ENCODE measurements at regions not wholly inside any gene's neighbourhood (a gene's known extent, or its start where the extent isn't known, plus 50 kb on each side); places are given as distances from the start of the nearest gene placed in this dataset.
"Not testable (repeated sequence)": the region's sequence is repeated elsewhere in the genome, so short reads cannot be mapped to it uniquely, and the experiment has no call there.

GRCh38 chr4:71211748-71212147, 127.1 kb upstream of the SLC4A4 start:
- DNase-seq = no peak

DNA sequence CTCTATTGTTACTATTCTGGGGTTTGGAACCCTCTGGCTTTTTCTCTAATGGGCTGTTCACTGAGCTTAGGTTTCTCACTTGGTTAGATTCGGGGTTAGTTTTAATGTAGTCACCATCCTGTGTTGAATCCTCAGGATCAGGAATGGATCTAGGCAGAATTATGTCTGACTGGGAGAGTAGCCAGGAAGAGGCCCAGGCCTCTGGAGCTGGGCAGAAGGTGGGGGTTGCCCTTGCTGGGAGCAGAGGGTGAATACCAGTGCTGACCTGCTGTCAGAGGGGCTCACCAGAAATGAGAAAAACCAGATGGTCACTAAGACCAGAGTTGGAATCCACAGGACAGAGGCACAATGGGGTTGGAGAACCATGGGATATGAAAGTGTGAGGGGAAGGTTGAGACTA, 126.6 kb upstream of the SLC4A4 start:
- no peak for DNase-seq

GRCh38 chr4:71214578-71214977, 124.2 kb upstream of the SLC4A4 start:
- no peak for DNase-seq

DNA sequence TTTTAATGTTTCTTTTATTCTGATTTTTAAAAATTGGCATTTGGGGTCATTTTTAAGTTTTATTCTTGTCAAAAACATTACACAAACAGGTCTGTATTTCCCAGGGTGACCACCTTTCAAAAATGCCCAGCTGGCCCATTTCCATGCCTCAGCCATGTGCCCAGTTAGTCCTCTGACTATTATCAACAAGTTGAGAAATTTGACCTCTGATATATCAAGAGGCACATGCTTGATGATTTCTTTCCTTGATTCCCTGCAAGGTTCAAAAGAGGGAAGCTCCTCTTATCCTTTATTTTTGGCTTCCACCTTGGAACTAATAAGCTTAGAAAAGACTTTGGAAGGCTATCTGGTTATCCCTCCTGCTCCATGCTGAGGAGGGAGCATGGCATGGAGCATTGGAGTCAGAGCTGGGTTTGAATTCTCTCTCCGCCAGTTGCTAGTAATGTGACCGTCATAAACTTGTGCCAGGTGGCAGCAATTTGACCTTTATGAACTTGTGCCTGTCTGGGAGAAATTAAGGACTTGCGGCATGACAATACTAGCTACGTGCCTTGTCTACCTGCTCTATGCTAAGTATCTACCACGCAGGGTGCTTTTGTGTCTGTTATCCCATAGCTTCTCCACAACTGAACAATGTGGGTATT, 122.4 kb upstream of the SLC4A4 start:
- DNase-seq = no peak

DNA sequence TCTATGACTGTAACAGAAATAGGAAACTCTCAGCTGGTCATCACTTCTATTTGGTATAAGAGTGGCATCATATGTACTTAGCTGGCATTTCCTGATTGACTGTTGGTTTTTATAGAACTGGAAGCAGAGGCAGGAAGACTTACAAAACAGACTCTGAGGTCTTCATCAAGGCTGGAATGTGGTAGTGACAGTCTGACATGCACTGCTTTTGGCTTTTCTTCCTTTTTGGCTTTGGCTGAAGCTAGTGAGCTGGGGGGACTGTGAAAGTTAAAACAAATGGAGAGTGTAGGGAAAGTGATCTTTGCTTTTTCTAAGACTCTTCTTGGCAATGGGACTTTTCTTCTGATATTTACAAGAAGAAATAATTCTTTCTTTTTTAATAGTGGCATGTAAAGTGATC, 121.1 kb upstream of the SLC4A4 start:
- DNase-seq = no peak

DNA sequence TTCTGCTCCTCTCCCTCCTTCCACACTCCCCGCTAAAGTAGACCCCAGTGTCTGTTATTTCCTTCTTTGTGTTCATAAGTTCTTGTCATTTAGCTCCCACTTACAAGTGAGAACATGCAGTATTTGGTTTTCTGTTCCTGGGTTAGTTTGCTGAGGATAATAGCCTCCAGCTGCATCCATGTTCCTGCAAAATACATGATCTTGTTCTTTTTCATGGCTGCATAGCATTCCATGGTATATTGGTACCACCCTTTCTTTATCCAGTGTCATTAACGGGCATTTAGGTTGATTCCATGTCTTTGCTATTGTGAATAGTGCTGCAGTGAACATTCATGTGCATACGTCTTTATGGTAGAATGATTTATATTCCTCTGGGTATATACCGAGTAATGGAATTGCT, 118.0 kb upstream of the SLC4A4 start:
- DNase-seq = not testable (repeated sequence)

GRCh38 chr4:71221510-71222466, 117.0 kb upstream of the SLC4A4 start:
- no peak for DNase-seq

DNA sequence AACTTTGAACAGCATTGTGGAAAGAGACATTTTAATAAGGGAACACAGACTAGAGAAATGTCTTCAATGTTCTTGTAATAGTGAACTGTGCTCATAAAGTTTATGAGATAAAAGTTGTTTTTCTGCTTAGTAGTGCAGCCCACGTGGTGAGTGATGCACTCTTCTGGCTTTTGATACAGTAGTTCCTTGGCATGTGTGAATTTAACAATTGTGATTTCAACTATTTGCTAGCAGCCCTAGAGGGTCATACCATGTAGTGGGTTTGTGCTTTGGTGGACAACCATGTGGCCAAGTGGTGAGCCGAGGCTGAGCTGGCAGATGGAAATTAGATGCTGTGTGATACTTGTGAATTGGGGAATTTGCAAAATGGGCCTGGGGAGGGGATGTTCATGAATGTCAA, 116.2 kb upstream of the SLC4A4 start:
- no peak for DNase-seq

DNA sequence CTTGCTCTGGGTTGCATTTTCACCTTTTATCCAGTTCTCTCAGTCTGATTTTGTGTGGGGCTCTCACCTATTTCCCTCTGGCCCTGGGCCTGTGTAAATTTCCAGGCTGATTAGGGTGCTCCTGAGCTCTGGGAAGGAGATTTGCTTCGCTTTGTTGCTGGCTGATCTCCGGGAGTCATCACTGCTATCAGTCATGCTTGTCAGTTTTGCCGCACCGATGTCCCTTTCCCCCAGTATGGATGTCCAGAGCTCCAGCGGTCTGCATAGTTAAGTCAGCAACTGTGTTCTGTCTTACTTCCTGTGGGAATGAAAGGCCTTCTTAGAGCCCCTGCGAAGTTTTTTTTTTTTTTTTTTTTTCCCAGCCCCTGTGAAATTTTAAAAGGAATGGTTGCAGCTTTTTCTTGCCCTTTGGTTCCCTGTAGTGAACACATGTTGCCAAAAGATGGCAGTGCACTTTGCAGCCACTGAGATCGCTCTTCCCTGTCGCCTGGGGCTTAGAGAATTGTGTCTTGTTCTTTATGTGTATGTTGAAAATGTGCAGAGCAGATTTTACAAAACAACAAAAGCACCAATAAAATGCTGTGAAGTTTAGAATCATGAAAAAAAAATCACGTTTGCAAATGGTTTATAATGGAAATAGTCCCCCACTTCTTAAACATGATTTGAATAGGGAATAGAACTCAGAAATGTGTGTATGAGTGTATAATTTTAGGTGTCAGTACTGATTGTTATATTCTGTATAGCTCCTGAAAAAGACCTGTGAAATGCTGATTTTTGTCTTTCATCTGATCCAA, 109.1 kb upstream of the SLC4A4 start:
- no peak for DNase-seq

- no peak for DNase-seq
These were observed 108.3 kb upstream of the SLC4A4 start for GRCh38 chr4:71230271-71231128.

GRCh38 chr4:71231129-71232055, 107.4 kb upstream of the SLC4A4 start:
- DNase-seq = no peak

DNA sequence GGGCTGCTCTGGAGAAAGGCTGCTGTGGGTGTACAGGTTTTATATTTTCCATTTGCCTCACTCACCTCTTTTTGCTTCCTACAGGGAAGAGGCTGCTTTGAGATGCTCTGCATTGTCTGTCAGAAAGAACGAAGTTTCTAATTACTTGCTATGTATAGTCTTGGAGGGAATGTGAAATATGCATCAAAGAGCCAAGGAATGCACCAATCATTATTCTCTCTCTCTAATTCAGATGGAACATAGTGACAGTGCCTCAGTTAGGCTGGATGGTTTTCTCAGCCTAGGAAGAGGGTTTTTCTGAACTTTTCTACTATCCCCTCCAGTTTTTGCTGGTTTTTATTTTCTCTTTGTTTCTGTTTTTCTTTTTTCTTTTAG, 106.8 kb upstream of the SLC4A4 start:
- DNase-seq = no peak

- DNase-seq = no peak
These were observed 106.0 kb upstream of the SLC4A4 start for GRCh38 chr4:71232846-71233245.

DNA sequence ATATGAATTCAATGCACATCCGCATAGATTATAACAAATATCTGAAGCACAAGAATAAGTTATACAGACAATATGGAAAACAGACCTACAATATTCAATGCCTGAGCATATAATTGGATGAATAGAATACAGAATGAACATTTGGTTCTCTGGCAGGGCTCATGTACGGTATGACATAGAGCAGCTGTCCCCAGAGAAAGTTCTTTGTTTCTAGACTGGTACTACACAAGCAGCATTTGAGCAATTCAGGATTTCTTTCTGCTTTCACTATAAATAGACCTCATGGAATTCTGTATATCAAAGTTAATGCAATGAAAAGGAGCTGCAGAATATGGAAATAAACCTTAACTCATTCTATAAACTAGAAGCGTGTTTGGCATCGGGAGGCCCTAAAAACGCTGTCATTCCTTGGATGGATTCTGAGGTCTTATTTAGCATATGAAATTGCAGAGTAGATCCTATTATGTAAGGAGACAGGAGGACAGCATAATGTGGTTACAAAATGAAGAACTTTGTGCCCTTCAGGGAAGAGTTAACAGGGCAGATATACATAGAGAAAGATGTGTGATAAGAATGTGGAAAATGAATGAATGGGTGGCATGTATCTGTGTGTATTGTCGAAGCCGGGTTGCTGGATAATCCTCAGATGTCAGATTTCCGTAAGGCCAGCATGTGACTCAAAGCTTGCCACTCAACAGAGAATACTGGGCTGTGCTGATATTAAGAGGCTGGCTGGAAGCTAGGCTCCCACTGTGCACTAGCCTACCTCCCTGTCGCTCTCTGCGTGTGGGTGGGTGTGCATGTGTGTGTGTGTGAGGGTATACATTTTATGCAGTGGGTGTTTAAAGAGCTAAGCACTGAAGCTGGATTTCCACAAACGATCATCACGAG, 103.3 kb upstream of the SLC4A4 start:
- DNase-seq = no peak

DNA sequence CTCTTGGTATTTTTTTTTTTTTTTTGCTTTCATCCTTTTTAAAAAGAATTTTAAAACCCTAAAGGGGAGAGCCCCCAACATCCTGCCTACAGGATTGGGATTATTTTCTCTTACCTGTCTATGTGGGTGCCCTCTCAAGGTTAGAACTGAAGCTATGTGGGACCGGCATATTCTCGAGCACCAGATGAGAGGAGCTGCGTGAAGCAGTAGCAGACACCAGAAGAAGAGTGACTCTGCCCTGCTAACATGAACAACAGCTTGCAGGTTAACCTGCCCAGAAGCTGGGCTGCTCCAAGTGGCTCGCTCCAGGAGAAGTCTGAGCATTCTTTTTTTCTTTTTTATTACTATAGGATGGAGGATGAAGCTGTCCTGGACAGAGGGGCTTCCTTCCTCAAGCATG, 102.6 kb upstream of the SLC4A4 start:
- no peak for DNase-seq

- no peak for DNase-seq
These were observed 101.2 kb upstream of the SLC4A4 start for GRCh38 chr4:71237641-71238040.

DNA sequence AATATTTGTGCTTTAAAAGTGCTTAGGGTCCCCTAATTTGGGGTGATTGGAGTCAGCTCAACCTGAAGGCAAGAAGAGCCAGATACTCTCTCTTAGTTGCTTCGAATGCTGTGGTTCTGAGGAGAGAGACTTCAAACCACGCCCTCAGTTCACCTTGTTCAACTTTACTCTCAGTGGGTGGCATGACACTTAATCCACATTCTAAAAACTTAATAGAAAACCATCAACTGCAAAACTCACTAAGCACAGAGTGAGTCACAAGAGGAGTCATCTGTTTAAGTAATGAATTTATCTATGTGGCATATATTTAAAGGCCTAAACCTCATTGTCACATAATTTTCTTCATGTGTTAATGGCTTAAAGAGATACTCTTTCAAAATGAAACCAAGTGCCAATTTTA, 99.5 kb upstream of the SLC4A4 start:
- no peak for DNase-seq

GRCh38 chr4:71240094-71240493, 98.7 kb upstream of the SLC4A4 start:
- DNase-seq = no peak

- DNase-seq = no peak
These were observed 97.1 kb upstream of the SLC4A4 start for GRCh38 chr4:71241501-71242288.
